Renal cortical epithelial cell (primary cell): ENCODE measurements at regions not wholly inside any gene's neighbourhood (a gene's known extent, or its start where the extent isn't known, plus 50 kb on each side); places are given as distances from the start of the nearest gene placed in this dataset.
A peak's percentile ranks its signal among the peaks of the same experiment; 100 is the strongest.

Experiments used
- DNase-seq: peaks from one replicate; pipeline ENCODE4 v3.0.0-alpha.2; 2011; ENCODE audit warnings: low read depth

DNA sequence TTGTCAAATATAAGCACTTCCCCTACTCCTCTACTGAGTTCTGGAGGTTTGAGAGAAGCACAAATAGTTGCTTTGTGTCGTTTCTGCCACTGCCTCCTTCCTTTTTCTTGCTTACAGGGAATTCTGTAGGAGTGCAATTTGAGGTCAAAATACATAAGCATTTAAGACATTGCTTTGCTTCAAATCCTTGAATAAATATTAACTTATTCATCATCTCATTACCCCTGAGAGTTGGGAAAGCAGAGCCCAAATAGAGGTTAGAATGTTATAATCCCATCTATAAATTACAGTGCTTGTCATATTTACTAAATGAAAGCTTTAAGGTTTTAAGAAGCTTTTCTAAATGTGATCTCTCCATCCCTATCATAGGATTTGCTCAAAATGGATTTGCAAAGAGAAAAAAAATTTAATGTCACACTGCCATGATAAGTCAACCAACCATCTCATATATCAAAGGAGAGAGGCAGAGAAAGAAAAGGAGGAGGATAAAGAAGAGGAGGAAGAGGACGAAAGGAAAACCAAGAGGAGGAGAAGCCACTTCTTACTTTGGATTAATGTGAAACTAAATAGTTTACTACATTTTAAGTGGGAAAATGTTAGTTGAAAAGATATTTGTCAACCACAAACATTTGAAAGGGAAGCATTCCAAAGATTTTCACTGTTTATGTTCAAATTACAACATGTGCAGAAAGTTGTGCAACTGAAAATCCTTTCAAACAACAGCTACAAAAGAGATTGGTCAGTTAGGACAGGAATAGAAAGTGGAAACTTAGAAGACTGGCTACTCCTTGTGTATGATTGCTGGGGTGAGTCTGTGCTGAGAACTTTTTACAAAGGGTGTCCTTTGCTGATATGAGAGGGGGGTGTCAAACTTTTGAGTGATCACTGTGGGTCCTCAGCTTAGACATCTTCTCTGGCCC, 277.3 kb upstream of the FN1 start:
- DNase-seq, result peak; percentile 97

DNA sequence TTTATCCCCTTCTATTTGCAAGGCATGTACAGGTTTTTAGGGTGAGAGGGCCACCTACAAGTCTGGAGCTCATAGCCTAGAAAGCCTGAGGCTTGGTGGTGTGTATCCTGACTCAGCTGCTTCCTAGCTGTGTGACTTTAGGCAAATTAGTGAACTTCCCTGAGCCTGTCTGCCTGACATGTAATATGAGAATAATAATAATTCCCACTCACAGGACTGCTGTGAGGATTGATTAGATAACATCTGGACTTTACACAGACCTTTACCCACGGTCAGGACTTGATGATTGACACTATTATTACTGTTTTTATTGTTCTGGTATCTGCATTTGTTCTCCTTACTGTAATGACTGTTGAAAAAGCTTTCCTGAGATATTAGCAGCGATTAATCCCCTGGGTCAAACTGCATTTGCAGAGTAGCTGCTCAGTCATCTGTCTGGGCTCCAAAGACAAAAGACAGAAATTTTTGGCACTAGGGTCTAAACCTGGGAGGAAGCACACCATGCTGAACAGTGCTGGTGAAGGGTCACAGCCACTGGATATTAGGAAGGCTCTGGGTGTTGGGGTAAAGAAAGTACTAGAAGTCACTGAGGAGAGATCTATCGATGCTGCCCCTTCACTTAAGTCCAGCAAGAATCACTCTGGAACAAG, 276.5 kb upstream of the FN1 start:
- no peak for DNase-seq

DNA sequence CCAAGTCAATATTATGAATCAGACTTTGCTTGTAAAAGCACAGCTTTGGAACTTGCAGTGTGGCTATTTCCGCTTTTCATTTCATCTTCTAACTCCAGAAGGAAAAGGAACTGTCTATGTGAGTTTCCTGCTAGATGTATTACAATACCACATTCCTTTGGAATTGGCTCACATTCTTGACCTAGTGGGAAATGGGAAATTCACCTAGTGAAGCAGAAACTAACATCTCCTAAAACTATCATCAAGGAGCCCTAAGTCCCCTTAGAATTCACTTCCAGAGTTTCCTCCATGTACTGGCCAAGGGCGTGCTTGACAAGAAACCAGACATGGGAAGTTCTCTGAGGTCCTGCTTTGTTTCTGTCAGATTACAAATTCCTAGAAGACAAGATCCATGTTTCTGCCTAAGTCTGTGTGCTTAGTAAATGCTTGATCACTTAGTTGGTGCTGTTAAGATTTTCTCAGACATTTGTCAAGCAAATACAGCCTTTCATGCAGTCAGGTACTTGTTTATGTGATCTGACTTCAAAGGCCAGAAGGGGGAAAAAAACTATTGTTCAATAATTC, 275.7 kb upstream of the FN1 start:
- peak; percentile 95 for DNase-seq

DNA sequence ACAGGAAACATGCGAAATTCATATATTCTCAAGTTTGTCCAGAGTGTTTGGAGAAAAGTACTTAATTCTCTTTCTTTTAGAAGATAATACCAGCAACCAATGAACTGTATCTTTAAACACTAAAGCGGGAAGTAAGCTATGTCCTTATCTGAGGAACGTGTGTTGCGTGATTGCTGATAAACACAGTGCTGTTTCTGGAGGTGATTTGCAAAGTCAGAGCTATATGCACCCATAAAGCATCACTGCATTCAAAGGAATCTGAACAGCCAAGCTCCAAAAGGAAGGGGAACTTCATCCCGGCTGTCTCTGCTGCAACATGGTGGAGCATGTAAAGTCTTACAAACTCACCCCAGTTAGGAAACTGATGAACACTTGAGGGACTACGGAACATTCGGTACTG, 271.7 kb upstream of the FN1 start:
- no peak for DNase-seq

DNA sequence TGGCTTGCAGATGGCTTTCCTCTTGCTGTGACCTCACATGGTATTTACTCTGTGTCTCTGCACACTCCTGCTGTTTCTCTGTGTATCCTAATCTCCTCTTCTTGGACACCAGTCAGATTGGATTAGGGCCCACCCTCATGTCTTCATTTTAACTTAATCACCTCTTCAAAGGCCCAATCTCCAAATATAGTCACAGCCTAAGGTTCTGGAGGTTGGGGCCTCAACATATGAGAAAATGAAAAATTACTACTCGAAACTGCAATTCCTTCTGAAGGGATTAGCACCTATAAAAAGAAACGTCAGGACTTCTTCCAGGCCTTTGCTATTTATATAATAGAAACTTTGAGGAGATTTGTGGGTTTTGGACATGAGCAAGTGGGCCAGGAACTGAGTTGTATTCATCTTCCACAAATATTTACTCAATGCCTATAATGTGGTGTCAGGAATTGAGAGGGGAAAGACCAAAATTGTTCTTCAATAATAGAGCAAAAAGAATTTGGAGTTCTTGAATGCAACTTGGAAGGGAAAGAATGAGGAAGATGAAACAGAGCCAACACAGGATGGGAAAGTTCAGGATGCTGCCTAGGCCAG, 270.0 kb upstream of the FN1 start:
- DNase-seq, result no peak

DNA sequence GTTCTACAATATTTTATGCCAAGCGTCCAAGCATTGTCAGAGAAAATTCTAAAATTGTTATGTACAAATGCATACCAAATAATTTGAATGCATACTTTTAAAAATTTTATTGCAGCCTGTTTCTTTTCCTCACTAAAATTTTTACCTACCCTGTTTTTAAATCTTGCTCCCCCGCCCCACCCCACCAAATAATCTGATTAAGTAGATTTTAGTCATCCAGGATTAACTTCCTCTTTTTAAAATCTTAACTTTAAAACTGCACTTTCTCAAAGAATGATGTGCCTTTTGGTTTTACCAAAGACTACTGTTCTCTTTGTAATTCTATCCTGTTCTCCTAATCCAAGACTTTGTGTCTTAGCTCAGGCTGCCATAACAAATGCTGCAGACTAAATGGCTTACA, 269.4 kb upstream of the FN1 start:
- no peak for DNase-seq

DNA sequence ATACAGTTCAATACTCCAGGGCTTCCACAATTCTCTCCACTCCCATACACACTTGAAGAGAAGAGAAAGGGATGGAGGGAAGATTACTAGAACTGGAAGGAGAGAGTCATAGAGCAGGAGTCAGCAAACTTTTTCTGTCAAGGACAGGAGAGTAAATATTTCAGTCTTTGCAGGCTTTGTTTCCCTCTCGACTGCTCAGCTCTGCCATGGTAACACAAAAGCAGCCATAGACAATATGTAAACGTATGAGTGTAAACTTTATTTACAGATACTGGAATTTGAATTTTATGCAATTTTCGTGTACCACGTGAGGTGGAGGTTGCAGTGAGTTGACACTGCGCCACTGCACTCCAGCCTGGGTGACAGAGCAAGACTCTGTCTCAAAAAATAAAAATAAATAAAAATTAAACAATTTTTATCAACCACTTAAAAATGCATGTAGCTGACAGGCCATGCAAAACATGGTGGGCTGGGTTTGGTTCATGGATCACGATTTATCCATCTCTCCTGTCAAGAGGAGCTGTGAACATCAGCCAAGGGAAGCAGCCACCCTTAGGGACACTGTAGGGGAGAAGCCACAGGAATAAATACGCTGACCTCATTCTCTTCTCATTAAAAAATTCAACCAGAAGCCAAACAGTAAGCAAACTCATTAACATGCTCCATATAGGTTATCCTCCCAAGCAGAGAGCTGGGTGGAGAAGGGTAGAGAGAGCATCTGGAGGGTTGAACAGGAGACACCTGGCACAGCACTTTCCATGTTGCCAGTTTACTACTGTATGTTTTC, 266.4 kb upstream of the FN1 start:
- no peak for DNase-seq

DNA sequence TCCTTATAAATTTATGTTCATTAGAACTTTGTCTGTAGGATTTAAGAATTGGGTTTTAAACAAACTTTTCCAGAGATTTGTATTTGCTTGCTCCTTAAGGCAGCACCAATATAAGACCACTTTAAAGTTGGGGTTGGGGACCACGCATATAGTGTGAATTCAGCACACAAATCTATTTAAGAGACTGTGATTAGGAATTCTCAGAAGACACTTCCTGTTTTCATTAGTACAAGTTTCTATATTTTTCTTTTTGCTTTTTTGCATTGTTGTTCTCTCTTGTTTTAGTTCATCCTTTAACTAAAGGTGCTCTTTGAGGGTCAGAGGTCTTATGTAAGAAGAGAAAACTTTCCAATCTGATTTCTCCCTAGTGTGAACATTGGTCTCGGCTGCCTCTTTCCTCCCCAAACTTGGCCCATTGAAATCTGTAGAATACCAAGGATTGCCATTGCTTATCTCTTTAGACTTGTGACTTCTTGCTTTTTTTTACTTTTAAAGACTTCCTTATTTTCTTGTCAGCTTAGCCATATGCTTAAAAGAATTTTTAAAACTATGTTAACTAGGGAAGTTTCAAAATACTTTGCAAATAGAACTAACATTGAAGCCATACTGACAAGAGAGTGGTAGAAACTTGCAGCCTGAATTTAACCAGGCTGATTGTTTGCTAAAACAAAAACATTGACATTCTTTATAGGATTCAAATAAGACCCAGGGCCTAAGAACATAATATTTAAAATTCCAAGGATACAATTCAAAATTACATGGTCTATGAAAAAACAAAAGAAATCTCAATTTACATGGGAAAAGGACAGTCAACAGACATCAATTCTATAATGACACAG, 264.1 kb upstream of the FN1 start:
- DNase-seq, result no peak

DNA sequence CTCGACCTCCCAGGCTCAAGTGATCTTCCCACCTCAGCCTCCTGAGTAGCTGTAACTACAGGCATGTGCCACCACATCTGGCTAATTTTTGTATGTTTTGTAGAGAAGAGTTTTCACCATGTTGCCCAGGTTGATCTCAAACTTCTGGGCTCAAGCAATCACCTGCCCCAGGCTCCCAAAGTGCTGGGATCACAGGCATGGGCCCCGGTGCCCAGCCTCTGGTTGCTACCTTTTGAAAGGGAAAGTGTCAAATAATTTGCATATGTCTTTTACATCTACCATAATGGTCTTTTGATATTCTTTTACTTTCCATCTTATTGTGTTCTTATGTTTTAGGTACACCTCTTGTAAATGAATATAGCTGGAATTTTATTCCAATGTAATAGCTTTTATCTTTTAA, 263.1 kb upstream of the FN1 start:
- no peak for DNase-seq

DNA sequence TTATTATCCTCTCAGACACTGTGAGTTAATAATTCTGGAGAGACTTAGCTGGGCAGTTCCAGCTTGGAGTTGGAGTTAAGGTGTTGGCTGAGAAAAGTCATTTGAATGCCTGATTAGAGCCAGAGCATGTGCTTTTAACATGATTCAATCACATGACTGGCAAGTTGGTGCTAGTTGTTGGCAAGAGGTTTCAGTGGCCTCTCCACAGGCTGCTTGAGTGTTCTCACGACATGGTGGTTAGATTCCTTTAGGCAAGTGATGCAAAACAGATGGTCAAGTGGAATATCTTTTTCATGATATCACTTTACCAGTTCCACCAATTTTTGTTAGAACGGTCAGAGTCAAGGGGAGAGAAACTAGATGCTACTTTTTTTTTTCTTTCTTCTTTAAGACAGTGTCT, 262.7 kb upstream of the FN1 start:
- DNase-seq, result peak; percentile 99

DNA sequence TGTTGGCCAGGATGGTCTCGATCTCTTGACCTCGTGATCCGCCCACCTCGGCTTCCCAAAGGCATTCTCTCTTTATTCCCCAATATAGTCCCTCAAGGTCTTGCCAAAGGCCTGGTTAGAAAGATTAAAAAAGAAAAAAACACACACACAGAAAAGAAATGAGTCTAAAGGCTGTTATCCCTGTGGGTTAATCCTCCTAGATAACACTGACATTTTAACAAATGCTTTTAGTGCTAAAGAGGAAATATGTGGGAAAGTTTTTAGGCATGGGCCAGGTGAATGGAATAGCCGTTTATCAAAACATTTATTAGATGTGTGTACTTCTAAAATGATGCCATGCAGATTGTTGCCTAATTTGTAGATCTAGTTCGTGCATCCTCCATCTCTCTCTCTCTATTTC, 261.6 kb upstream of the FN1 start:
- no peak for DNase-seq

DNA sequence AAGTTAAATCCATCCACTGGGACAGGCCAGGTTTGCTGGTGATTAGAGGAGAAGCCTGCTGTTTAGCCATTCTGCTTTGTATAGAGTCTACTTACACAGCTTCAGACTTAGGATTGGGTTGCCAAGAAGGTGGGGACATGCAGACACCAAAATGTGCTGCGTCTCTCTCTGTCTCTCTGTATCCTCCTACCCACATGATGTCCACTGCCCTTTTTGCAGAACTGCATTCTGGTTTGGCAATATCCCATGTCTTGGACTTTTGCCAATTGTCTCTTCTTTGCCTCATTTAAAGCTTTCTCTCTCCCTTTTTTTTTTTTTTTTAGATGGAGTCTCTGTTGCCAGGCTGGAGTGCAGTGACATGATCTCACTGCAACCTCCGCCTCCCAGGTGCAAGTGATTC, 261.1 kb upstream of the FN1 start:
- no peak for DNase-seq

DNA sequence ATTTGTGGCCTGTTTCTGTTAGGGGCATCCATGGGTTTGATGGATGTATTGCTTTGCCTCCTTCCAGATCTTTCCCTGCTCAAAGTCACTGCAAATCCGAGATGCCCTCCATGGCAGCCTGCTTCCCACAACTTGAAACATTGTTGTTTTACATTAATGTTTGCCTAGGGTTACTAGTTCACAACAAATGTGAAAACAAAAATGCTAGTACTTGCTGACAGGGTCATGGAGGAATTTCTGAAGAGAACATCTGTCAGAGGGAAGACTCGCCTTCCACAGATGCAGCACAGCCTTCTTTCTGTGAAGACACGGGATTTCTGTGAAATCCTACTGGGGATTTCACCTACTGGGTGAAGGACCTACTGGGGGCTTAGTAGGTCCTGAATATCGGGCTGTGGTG, 260.0 kb upstream of the FN1 start:
- DNase-seq, result peak; percentile 61

DNA sequence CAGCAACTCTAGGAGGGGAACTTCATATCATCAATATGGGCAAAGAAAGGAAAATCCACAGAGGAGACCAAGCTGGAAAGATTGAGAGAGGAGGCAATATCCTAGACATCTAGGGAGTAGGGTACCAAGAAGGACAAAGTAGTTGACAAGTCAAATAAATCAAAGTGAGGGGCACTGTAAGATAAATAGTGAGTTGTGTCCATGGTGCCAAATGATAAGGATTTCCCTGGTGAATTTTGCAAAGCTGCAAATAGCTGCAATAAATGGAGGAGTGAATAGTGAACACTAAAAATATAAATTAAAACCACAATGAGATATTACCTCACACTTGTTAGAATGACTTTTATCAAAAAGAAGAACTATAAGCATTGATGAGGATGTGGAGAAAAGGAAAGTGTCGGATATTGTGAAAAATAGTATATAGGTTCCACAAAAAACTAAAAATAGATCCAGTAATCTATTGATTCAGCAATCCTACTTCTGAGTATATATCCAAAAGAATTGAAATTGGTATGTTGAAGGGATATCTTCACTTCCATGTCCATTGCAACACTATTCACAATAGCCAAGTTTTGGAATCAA, 258.2 kb upstream of the FN1 start:
- no peak for DNase-seq

DNA sequence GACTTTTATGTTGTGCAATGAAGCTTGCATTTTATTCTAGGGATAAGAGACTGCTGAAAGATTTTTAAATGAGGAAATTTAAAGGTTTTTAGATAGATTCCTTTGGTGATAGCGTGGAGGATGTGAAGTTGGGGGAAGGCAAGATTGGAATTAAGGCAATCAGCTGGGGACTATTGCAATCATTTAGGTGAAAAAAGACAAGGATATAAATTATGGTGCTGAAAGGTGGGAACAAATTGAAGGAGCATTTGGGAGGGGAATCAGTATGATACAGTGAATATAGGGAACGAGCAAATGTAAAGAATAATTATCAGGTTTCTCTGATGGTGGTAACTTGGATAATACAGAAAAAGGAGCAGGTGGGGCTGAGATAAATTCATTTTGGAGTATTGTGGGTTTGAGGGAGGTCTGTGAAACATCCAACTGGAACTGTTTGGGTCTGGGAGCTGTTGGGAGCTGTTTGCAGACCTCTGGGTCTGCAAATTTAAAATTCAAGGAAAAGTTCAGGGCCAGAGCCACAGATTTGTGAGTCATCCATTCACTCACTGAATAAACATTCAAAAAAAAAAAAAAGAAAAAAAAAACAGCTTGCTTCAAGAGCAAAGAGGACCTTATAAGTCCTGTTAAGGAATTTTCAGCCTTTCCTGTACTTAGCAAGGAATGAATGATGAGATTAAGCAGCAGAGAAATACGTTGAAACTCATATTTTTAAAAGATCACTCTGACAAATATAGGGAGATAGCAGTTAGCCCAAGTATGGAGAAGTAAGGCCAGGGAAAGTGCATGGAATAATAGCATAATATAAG, 257.5 kb upstream of the FN1 start:
- peak; percentile 98 for DNase-seq

DNA sequence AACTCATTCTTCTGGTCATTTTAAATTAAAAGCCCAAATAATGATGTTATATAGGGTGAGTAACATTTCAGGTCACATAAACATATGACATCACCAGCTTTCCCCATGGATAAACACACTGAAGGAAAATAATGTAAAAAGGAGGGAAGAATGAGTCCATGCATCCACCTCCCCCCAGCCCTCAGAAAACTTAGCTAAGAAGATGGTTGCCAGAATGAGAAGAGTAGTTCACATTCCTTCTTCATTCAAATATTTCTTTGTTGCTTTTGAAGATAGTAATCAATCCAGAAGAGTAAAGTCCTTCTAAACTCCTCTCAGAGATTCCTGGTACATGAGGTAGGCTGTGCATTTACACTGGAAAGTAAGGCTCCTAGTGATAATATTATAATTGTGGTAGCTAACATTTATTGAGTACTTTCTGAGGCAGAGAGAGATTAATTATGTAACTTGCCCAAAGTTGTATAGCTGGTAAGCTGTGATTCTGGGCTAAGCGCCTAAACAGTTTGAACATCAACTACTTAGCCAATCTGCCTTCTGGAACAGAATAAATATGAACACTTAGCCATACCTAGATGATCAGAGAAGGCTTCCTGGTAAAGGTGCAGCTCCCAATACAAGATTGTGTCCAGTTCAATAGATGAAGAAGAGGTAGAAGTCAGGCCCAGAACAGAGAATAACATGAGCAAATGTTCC, 256.7 kb upstream of the FN1 start:
- no peak for DNase-seq

DNA sequence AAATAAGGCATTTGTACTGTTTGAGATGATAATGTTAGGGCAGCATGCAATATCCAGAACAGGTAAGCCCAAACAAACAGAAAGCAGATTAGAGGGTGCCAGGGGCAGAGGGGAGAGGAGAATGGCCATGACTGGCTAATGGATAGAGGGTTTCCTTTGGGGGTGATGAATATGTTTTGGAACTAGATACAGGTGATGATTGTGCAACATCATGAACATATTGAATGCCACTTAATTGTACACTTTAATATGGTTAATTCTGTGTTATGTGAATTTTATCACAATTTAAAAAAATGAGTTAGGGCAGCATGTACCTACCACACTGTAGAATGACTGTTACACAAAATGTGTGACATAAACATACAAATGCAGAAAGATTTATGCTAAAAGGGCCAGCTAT, 255.5 kb upstream of the FN1 start:
- DNase-seq, result no peak

DNA sequence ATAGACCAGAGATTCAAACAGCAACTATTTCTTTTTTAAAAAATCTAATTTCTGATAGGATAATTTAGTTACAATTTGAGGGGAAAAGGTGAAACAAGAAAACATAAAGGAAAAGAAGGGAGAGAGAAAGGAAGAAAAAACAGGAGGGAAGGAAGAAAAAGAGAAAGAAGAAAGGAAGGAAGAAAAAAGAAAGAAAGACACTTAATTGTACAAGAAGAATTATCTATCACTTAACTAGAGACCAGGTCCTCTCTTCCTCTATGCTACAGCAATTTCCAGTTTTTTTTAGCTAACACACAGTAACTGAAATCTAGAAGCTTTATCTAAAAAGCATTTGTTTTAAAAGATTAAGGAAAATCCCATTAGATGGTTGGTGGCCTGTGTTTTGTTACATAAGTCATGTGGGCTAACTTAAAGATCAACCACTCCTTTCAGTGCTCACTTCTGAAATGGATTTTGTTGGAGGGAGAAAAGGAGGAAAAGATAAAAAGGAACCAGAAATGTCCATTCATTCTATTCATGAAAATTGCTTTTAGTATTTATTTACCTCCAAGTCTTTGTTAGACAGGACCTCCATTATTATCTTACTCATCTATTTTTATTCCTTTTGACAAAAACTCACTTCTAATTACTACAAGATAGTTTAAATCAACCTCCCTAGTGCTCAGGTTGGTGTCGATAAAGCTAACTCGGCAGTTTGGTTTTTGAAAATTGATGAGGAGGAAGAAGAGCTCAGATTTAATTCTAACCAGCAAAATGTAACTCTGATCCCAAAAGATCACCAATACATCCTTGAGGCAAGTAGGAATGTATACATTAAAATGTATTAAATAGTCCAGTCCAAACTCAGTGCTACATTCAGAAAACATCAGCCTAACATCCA, 251.5 kb upstream of the FN1 start:
- no peak for DNase-seq
